ENCODE measurements at regions not wholly inside any gene's neighbourhood (a gene's known extent, or its start where the extent isn't known, plus 50 kb on each side); places are given as distances from the start of the nearest gene placed in this dataset.
A peak's percentile ranks its signal among the peaks of the same experiment; 100 is the strongest.
"Not testable (repeated sequence)": the region's sequence is repeated elsewhere in the genome, so short reads cannot be mapped to it uniquely, and the experiment has no call there.

DNA sequence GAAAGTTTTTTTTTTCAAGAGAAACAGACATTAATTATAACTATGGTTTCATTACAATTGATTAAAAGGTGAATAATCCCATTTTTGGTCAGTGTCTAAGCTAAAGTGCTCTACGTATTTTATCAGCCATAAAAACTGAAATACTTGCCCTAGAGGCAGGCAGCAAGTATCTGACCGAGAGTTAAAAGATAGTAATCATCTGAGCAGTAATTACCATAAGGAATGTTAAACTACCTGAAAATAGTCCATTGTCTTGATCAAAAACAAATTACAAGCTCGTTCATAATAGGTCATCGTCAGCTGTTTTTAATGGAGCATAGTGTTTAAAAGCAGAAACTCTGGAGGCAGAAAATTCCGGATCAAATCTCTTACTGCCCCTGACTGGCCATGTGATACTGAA is 105.7 kb upstream of the ZEB2 start:
- H3K27me3 Mint-ChIP-seq (ENCODE audit: insufficient read depth, unreplicated experiment): no peaks in the 10 kb centered on the region

DNA sequence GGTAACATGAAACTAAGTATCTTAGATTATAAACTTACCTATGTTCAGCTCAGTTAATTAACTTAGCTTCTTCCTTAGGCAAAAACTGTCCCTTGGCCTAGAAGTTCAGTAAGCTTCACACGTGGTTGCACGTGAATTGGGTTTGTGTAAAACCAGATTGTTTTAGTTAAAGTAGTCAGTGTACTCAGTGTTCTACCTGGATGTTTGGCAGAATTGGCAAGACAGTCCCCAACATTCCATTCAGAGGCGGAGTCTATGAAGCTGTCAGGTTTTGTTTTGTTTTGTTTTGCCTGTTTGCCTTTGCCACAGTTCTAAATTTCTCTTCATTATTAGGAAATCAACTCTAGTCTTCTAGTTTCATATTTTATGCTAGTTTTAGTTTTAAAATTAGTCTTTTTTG is 105.3 kb upstream of the ZEB2 start:
- Mint-ChIP-seq H3K36me3 (ENCODE audit: insufficient read depth, unreplicated experiment) (no peaks in the 10 kb centered on the region), H3K9me3 (ENCODE audit: unreplicated experiment) (peaks cover 11% of the 10 kb centered on the region), H3K4me3 (ENCODE audit: unreplicated experiment) (peak overlapping the region; percentile 21), H3K4me1 (ENCODE audit: insufficient read depth, unreplicated experiment) (peaks cover 22% of the 10 kb centered on the region), H3K27ac (ENCODE audit: low read depth, unreplicated experiment) (peak overlapping the region; percentile 93), H3K27me3 (ENCODE audit: insufficient read depth, unreplicated experiment) (no peaks in the 10 kb centered on the region)
- TF ChIP-seq, protein P1, sequence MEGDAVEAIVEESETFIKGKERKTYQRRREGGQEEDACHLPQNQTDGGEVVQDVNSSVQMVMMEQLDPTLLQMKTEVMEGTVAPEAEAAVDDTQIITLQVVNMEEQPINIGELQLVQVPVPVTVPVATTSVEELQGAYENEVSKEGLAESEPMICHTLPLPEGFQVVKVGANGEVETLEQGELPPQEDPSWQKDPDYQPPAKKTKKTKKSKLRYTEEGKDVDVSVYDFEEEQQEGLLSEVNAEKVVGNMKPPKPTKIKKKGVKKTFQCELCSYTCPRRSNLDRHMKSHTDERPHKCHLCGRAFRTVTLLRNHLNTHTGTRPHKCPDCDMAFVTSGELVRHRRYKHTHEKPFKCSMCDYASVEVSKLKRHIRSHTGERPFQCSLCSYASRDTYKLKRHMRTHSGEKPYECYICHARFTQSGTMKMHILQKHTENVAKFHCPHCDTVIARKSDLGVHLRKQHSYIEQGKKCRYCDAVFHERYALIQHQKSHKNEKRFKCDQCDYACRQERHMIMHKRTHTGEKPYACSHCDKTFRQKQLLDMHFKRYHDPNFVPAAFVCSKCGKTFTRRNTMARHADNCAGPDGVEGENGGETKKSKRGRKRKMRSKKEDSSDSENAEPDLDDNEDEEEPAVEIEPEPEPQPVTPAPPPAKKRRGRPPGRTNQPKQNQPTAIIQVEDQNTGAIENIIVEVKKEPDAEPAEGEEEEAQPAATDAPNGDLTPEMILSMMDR (IDR thresholded peaks at IDR 0.05; ENCODE audit: unreplicated experiment): no peak
- ChIA-PET POLR2A (interaction anchor here (0.6 to 2.3 kb wide), 28 partner anchors 9 to 1361 kb away, joined by 3 to 39 read pairs (median 4); no protein-coding TSS in a partner anchor), CTCF (interaction anchor here (0.7 to 1.2 kb wide), 8 partner anchors 10 to 1512 kb away, joined by 3 to 4 read pairs (median 3); no protein-coding TSS in a partner anchor)
- intact Hi-C loops (cut with micrococcal nuclease): no loop called here
- peak; percentile 43 for DNase-seq (ENCODE audit: unreplicated experiment)
- BruUV-seq (replicated peaks): no TSS peak

More for the DNA sequence above, 105.7 kb upstream of the ZEB2 start:
- POLR2A ChIA-PET: interaction anchor here (0.7 to 2.3 kb wide), 25 partner anchors 13 to 1361 kb away, joined by 3 to 39 read pairs (median 4); no protein-coding TSS in a partner anchor
- Mint-ChIP-seq H3K36me3 (ENCODE audit: insufficient read depth, unreplicated experiment) (no peaks in the 10 kb centered on the region), H3K27ac (ENCODE audit: low read depth, unreplicated experiment) (peak overlapping the region; percentile 93), H3K4me3 (ENCODE audit: unreplicated experiment) (peak overlapping the region; percentile 21), H3K4me1 (ENCODE audit: insufficient read depth, unreplicated experiment) (peaks cover 26% of the 10 kb centered on the region), H3K9me3 (ENCODE audit: unreplicated experiment) (peaks cover 11% of the 10 kb centered on the region)
- BruUV-seq (replicated peaks): no TSS peak
- DNase-seq (ENCODE audit: unreplicated experiment): no peak
- CTCF ChIA-PET: interaction anchor here (0.7 to 1.2 kb wide), 6 partner anchors 9 to 1513 kb away, joined by 3 read pairs; no protein-coding TSS in a partner anchor
- intact Hi-C loops (cut with micrococcal nuclease): no loop called here
- TF ChIP-seq, protein P1 (IDR thresholded peaks at IDR 0.05; ENCODE audit: unreplicated experiment): no peak

DNA sequence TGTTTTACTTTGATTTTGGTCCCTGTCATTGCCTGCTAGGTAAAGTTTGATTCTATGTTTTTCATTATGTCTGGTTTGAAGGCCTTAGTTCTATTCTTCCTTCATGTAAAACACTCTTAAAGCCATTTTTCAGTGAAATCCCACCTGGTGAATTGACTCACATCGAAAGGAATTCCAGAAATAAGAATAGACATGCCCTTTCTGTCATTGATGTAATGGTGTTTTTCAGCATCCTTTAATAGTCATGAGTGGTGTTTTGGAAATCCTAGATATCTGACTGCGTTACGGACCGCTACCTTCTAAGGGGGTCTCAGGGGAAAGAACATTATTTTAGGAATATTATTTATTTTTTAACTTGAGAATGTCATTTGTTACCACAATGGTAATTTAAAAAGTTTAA is 104.5 kb upstream of the ZEB2 start:
- Mint-ChIP-seq H3K27me3 (ENCODE audit: insufficient read depth, unreplicated experiment) (no peaks in the 10 kb centered on the region), H3K36me3 (ENCODE audit: insufficient read depth, unreplicated experiment) (no peaks in the 10 kb centered on the region), H3K9me3 (ENCODE audit: unreplicated experiment) (peaks cover 11% of the 10 kb centered on the region), H3K27ac (ENCODE audit: low read depth, unreplicated experiment) (peak overlapping the region; percentile 93), H3K4me1 (ENCODE audit: insufficient read depth, unreplicated experiment) (peaks cover 17% of the 10 kb centered on the region), H3K4me3 (ENCODE audit: unreplicated experiment) (no peak overlapping the region)
- DNase-seq (ENCODE audit: unreplicated experiment): no peak
- no TSS peak for BruUV-seq (replicated peaks)
- intact Hi-C loops (cut with micrococcal nuclease): no loop called here
- TF ChIP-seq, protein P1 (IDR thresholded peaks at IDR 0.05; ENCODE audit: unreplicated experiment): no peak
- POLR2A ChIA-PET: interaction anchor here (0.6 to 2.3 kb wide), 16 partner anchors 8 to 730 kb away, joined by 3 to 39 read pairs (median 4); no protein-coding TSS in a partner anchor
- CTCF ChIA-PET: interaction anchor here (0.7 to 1.2 kb wide), 5 partner anchors 12 to 211 kb away, joined by 3 to 4 read pairs (median 3); no protein-coding TSS in a partner anchor

DNA sequence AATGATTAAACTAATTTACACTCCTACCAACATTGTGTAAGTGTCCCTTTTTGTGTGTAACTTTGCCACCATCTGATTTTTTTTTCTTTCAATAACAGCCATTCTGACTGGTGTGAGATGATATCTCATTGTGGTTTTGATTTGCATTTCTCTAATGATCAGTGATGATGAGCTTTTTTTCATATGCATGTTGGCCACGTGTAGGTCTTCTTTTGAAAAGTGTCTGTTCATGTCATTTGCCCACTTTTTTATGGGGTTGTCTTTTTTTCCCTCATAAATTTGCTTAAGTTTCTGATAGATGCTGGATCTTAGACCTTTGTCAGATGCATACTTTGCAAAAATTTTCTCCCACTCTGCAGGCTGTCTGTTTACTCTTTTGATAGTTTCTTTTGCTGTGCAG is 102.5 kb upstream of the ZEB2 start:
- H3K4me3 Mint-ChIP-seq (ENCODE audit: unreplicated experiment); BruUV-seq (replicated peaks); H3K27me3 Mint-ChIP-seq (ENCODE audit: insufficient read depth, unreplicated experiment); H3K27ac Mint-ChIP-seq (ENCODE audit: low read depth, unreplicated experiment); H3K36me3 Mint-ChIP-seq (ENCODE audit: insufficient read depth, unreplicated experiment); intact Hi-C loops (cut with micrococcal nuclease); DNase-seq (ENCODE audit: unreplicated experiment): not testable (repeated sequence)
- ChIA-PET CTCF (interaction anchor here (0.6 to 0.7 kb wide), 2 partner anchors 31 to 131 kb away, joined by 3 read pairs; no protein-coding TSS in a partner anchor), POLR2A (interaction anchor here (0.6 to 1.0 kb wide), 2 partner anchors 34 to 37 kb away, joined by 3 to 4 read pairs; no protein-coding TSS in a partner anchor)
- peaks cover 11% of the 10 kb centered on the region for H3K9me3 Mint-ChIP-seq (ENCODE audit: unreplicated experiment)
- peaks cover 17% of the 10 kb centered on the region for H3K4me1 Mint-ChIP-seq (ENCODE audit: insufficient read depth, unreplicated experiment)

All from MCF 10A (cell line).